Stimulated activated CD4-positive, alpha-beta T cell treated with anti-CD3 and anti-CD28 coated beads, Interleukin-4, amount 100 ng/mL, for 24 hours (primary cell): ENCODE measurements at regions not wholly inside any gene's neighbourhood (a gene's known extent, or its start where the extent isn't known, plus 50 kb on each side); places are given as distances from the start of the nearest gene placed in this dataset.

ENCODE experiments used
- DNase-seq: peaks from one replicate; pipeline ENCODE4 v3.0.0-alpha.2; 2020

DNA sequence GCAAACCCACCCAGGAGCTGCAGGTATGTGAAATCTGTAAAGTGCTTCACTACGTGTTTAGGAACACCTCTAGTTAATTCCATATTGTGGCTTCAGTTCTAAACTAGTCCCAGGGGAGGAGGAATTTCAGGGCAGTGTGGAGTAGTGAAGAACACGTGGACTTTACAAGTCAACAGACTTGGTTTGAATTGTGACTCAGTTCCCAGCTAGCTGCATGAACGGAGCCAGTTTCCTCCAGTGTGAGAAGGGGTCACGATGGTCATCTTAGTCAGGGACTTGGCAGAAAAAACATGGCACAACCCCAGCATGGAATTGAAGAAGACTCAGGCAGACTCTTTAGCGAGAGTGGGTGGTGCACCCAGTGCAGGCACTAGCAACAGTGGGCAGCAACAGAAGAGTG is 175.7 kb upstream of the UBL3 start:
- DNase-seq = no peak

DNA sequence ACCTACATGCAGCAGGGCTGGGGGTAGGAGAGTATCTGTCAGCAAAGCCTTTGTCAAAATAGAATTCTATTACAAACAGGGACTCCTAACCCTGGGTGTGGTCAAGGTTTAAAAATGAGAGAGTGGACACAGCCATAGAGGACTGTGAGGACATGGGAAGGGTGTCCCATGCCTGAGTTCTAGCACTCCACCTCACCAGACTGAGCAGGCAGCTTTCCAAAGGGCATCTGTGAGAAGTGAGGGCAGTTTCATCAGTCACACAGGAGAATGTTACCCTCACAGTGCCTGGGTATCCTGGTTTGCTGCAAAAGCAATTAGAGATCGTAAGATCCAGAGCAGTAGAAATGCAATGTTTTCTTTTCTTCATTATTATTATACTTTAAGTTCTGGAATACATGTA is 174.9 kb upstream of the UBL3 start:
- no peak for DNase-seq

DNA sequence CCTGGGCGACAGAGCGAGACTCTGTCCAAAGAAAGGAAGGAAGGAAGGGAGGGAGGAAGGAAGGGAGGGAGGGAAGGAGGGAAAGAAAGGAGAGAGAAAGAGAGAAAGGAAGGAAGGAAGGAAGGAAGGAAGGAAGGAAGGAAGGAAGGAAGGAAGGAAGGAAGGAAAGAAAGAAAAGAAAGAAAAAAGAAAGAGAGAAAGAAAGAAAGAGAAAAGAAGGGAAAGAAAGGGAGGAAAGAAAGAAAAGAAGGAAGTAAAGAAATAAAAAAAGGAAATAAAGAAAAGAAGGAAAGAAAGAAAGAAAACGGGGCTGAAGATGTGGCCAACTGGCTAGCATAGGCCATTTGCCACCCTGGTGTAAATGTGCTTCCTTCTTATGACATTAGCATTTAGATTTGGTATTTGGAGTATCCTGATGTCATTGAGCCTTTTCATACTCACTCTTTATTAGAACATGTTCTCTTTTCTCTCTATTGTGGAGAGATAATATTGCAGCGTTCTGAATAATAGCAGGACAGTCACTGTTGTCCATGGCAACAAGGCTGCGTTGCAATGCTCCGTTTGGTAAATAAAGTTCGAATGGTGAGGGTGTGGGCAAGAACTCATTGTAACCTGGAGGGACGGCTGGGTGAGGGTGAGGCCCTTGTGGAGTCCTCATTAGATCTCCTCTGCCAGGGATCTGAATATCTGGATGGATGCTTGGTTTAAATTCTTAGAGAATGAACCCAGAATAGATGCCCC is 173.9 kb upstream of the UBL3 start:
- no peak for DNase-seq

DNA sequence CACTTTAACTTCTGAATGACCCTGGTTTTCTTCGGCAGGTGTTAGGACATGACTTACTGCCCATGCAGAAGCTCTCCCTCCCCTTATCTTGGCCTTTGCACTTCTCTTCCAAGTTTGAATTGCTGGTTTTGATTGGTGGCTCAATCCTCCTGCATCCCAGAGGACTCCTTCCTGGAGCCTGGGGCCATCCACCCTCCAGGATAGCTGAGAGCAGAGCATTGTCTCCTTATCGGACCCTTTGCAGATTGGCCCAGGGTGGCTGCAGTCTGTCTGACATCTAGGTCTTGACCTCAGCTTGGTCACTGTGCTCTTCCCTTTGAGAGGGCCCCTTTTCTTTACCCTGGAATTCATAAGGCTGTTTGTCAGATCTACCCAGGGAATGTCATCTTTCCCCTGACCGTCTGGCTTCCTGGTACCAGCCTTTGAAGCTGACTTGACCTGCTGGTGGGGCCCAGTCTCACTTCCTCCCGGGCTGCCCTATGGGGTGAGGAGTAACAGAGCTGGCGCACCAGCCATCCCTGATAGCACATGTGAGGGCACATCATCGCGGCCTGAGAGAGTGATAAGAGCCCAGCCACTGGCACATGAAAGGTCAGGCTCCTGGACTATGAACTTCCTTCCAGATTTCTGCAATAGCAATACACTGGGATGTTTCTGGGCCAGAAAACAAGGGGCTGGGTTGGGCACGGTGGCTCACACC is 172.9 kb upstream of the UBL3 start:
- no peak for DNase-seq

DNA sequence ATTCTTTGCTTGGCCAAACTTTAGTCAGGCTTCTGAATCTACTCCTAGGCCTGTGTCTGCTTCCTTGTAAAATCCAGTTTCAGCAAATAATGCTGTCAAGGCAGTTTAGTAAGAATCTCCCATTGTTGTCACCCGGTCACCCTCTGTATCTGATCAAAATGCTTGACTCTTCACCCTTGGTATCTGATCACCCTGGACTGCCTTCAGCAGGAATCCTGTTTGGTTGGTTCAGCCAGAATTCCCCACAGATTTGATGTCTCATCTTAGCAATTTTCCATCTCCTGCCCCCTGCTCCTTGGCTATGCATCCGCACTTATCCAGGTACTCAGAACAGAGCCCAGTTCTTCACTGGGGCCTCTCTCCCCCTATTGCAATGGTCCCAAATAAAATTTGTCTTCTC is 172.4 kb upstream of the UBL3 start:
- DNase-seq = no peak

DNA sequence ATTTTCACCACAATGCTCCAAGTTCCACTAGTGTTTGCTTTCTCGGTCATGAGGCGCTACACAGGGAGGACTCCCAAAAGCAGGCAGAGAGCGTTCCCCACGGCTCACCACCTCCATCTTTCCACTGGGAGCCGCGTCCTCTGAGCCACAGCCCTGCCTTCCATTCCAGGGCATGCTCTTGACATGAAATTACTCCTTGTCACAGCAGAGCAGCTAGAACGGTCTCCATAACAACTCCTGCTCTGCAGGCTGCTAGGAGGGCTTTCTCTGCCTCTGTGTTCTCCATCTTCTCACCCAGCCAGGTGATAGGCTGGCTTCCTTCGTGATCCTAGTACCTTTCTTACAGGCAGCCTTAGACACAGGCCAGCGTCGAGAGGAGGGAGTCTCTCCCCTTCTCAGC is 171.8 kb upstream of the UBL3 start:
- DNase-seq = no peak

DNA sequence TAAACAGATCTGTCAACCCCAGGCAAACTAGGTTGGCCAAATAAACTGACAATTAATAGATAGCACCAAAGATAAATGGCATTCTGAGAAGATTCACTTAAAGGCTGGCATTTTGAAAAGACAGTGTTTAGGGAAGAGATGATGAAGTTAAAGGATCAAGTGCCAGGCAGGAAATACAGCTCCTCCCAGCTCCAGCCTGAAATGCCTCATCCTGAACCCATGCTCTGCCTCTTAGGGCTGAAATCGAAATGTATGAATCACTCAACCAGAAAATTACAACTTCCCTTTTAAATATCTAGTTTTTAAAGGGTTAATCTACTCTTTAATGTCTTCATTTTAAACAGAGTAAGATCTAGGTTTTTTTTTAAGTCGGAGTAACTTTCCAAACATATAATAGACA is 171.2 kb upstream of the UBL3 start:
- DNase-seq = no peak

DNA sequence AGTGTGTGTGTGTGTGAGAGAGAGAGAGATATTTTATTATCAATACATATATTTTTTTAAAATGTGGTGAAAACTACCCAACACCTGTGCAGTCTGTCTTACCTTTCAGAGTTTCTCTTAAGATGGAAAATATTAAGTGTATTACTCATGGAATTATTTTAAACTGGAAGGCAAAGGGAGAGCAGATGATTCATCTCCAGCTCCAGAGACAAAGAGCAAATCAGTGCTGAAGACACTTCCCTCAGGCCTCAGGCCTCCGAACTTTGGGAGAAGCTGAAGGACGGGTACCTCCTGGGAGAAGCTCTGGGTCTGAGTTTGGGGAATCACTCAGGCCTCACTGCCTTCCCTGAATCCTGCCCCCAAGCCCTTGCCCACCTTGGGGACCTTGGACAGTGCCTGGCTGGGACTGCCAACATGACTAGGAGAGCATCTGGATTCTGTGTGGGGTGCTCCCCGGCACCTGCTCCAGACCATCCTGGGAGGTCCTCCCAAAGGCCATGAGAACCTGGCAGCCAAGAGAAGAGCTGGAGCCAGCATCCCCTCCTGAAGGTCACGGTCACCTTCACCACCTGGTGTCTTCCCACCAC is 170.4 kb upstream of the UBL3 start:
- DNase-seq = no peak

DNA sequence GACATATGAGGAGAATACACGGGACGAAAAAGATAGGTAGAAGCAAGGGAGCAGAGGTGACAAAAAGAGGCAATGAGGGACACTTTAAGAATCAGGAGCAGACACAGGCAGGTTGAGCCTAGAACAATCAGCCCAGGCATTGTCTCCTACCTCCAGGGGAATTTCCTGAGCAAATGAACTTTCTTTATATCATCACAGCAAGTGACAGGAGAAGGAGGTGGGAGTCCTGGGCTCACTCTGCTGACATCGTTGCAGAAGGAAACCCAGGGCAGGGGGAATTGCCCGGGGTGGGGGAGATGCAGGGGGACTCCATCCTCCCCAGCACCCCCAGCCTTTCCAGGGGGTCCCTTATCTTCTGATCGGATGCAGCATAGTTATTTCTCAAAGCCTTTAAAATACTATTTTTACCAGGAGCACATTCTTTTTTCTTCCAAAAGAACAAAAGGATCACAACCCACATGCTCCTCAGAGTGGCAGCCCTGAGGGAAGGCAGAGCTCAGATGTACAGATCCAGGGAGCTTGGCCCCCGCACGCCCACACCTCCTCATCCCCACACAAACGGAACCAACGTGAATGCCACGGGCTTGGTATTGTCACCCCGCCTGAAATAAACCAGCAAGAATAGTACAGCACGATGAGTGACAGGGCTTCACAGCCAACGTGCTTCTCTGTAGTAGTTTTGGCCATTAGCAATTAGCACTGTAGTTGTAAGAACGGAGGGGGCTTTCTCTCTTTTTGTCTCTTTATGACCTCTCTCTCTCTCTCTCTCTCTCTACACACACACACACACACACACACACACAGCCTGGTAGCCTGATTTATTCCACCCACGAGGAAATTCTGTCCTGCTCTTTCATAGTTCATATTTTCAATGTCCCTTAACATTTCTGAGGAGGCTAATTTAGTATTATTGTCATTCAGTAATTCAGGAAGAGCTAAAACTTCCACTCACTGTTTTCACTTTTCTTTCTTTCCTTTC is 169.5 kb upstream of the UBL3 start:
- no peak for DNase-seq

DNA sequence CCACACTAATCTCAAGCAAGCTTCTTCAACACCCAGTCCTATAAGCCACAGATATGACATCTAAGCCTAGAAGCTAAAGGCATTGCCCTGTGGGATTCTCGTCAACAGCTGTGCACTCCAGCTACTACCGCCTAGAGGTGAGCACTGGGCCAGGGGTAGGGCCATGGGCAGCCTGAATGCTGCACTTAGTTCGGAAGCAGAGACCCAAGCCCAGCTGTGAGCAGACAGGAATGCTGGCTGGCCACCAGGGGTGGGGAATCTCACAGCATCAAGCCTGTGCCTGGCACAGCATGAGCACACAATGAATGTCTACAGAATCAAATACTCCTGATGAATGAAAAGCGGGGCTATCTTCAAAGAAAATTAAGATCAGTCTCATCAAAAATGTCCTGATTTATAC is 167.5 kb upstream of the UBL3 start:
- DNase-seq = no peak

DNA sequence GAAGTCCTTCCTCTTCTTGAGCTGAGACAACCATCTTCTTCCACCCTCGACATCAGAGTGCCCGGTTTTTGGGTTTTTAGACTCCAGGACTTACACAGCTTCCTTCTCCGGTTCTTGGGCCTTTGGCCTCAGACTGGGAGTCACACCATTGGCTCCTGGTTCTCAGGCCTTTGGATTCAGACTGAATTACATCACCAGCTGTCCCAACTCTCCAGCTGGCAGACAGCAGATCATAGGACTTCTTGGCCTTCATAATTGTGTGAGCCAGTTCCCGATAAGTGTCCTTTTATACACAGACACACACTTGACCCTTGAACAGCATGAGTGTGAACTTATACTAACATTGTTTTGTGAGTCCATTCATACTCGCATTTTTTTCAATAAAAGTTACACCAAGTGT is 166.0 kb upstream of the UBL3 start:
- DNase-seq = no peak

DNA sequence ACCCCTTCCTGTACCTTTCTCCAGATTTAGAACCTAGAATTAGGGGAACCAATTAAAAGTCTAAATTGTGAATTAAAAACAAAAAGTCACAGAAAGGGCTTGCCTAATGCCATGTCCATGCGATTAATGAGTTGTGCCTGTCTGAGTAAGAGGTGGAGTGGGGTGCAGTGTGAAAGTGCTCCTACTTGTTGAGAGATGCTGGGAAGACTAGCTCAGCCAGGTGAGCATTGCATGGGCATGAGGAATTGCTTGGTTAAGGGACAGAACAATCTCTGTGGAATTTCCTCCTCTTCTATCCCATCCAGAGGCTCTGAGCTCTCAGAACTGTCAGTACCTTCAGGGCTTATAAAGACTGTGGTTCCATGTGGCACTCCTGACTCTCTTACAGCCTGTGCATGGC is 159.0 kb upstream of the UBL3 start:
- DNase-seq = no peak

DNA sequence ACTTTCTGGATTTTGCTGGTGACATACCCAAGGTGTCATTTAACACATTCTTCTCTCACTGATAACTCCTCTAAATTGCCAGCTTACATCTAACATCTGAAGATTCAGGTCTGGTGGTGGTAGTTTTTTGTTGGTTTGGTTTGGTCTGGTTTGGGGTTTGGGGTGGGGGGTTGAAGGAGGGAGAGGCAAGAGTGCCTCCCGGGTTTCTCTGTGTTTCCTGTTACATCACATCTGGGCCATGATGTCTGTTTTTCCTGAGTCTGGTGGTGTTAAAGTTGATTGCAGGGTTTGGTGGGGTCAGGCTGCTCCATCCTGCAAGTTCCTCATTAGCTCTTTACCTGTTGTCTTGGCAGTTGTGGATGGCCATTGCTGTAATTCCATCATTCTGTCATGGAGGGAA is 155.8 kb upstream of the UBL3 start:
- DNase-seq = no peak

DNA sequence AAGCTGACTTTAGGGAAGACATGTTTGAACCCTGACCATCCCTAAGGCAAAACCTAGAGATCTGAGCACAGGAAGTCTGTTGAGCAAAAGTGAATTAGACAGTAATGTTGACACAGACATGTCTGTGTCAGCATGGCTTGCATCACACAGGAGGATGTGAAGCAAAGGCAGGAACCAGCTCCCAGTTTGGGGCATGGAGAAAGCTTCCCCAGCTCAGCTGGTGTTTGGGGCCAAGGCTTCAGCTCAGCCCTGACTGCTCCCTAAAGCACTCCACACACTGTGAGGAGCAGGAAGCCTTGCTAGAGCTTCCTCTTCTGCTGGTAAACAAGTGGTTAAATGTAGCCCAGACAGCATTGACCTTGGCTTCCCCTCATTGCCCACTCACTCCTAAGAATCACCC is 153.8 kb upstream of the UBL3 start:
- DNase-seq = no peak

DNA sequence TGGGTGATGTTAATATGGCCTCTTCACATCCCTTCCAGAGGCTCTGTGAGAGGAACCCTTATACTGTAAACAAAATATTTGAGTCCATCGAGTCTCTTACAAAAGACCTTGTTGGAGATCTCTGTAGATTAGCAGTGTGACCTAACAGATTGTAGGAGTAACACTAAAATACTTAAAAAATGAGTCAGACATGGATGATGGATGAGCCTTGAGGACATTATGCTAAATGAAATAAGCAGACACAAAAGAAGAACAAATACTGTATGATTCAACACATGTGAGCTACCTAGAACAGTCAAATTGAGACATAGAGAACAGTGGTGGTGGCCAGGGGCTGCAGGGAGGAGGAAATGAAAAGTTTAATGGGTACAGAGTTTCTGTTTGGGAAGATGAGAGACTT is 152.2 kb upstream of the UBL3 start:
- DNase-seq = no peak

DNA sequence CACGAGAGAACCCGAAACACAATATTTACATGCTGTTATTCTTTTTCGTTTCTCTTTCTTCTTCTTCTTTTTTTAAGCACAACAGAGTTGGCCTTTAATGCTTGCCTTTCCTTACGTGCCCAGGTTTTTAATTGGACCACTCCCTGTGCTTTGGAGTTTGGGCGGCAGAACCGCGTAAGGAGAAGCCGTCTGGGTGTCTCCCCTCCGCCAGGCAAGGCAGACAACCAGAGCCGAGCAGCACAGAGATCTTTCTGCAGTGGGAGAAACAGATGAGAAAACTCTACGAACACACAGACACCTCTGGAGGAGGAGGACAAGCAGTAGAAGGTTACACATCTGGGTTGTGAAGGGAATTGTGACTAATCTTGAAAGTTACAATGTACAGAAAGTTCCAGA is 150.0 kb upstream of the UBL3 start:
- no peak for DNase-seq

DNA sequence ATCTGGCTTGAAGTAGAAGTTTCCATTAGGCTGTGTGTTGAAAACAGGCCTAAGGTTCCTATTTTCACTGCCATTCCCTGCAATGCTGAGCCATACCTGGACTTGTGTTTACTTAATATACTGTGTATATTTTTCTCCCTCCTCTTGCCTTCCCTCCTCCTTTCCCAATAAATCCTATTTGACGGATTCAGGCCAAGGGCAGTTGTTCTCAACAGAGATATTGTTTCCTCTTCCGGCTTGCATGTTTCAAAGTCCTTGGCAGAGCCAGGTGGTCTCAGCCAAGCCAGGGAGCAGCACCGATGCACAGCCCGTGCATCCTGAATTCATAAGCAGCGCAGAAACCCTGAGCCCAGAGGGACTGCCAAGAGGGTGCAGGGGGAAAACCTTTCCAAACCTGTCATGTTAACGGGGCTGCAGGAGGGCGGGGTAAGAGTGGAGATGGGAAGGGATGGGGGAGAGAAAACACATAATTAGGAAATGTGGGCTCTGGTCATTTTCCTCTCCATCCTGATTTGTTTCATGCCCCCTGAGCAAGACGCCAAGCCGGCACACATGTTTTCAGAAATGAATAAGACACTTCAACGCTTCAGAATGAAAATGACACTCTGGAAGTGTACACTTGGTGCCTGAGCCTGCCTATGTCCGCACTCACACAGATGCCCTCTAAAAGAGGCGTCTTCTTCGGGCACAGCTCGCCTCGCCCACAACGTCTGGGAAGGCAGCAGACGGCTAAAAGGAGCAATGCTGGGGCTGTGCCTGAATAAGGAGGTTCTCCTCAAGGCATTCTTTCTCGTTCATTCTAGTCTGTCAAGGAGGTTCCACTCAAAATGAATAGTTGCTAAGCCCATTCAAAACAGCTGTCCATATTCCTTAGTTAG is 149.3 kb upstream of the UBL3 start:
- no peak for DNase-seq

DNA sequence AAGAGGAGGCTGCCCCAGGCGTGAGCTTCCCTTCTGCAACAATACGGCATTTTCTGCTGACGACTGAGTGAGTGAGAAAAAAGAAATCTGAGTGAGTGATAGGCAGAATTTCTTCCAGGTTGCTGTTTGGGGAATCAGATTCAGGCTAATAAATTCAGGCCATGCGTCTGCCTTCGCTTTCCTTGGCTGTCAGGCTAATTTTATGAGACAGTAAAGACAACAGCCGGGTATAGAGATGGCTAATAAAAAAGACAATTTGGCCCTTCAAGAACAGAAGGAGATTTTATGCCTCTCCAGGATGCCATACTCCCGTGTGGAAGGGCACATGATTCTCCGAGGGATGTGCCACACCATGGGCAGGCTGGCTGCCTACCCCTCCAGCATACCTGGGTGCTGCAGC is 145.9 kb upstream of the UBL3 start:
- no peak for DNase-seq

DNA sequence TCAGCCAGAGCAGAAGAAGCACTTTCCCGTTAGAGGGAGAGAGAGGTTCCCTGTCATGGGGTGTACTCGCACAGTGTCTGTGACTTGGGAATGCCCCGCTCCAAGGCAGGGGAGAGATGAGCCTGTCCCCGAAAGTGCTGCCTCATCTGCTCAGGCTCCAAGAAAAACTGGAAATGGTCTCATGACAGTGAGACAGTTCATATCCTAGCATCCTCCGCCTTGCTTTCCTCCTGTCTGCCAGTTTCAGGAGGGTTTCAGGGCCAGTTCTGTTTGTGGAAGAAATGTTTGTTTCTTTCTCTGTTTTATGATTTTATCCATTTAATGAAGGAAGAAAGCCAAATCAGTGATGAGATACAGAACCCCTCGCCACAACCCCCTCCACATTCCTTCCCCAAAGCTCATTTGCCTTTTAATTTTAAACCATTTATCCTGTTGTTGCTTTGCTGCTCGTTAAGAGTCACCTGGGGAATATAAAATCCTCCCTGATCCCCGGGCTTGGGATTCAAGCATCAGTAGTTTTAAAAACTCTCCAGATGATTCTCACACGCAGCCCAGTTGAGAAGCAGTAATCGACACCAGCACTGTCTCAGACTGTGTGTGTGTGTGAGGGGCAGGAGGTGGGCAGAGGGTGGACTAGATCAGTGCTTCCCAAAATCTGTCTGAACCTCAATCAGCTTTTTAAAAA is 144.6 kb upstream of the UBL3 start:
- no peak for DNase-seq

DNA sequence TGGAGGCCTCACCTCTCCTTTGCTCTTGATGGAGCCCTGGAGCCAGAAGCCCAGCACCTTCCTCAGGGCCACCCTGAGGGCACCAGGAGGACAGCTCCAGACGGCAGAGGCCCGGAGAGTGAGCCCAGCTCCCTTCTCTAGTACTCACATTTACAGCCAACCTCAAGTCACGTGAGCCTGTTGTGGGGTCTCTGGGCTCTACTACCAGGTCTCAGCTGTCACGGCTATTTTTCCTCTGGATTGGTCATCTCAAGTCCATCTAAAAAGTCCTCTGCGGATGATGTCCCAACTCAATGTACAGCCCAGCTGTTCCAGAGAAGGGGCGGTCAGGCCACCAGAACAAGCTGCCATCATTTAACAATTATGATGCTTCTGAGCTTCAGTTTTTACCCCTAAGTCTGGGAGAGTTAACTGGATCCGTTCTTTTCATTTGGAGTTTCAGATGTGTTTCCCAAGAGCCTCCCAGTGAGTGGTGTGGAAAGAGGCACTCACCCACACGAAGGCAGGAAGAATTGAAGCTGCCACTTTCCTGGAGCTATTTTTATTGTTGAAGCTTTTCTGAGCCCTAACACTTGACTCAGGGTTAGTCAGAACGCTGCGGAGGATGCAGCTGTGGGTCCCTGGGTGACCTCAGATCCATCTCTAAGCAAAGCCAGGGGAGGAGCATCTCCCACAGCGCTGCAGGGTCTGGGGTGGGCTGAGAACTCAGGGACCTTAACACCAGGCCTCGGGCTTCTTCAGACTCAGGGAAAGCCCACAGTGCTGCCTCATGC is 143.5 kb upstream of the UBL3 start:
- DNase-seq = no peak

DNA sequence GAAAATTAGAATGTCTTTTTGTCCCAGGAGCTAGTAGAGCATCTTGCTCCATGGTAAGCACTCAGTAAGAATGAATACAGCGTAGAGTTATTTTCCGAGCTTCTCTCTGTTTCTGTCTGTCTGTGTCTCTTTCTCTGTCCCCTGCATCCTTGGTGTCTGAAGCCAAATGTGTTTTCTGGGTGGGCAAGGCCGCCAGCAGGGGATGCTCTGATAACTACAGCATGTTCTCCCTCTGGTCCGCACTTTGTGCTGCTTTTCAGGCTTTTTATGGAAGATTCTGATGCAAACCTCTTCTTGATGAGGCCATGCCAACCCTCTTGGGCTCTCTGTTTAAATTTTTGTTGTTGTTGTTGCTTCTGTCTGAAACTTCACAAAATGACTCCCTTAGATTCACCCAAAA is 142.8 kb upstream of the UBL3 start:
- no peak for DNase-seq
